ENCODE measurements at regions not wholly inside any gene's neighbourhood (a gene's known extent, or its start where the extent isn't known, plus 50 kb on each side); places are given as distances from the start of the nearest gene placed in this dataset.

- H3K4me3 ChIP-seq (ENCODE audit: low read length): no peak overlapping the region
- peaks cover 73% of the 10 kb centered on the region for H3K4me1 ChIP-seq (ENCODE audit: control insufficient read depth, insufficient read depth, low read length)
- H3K9me3 ChIP-seq (ENCODE audit: control insufficient read depth, low read depth, low read length): peaks cover under 1% of the 10 kb centered on the region
- no peaks in the 10 kb centered on the region for H3K27me3 ChIP-seq (ENCODE audit: control insufficient read depth, insufficient read depth, low read length)
- no peak for DNase-seq
- H3K36me3 ChIP-seq (ENCODE audit: control insufficient read depth, insufficient read depth, low read length): no peaks in the 10 kb centered on the region
- 100% methylated on average over 1 of the region's 5 CpGs for WGBS (ENCODE audit: insufficient coverage, low lambda C conversion rate)
- H3K27ac ChIP-seq (ENCODE audit: low read length): peak overlapping the region; percentile 95
Measured at GRCh38 chr17:72423286-72423589, 302.4 kb downstream of the SOX9 start.

- no peak for DNase-seq
- H3K36me3 ChIP-seq (ENCODE audit: control insufficient read depth, insufficient read depth, low read length): no peaks in the 10 kb centered on the region
- H3K27me3 ChIP-seq (ENCODE audit: control insufficient read depth, insufficient read depth, low read length): no peaks in the 10 kb centered on the region
- no peak overlapping the region for H3K27ac ChIP-seq (ENCODE audit: low read length)
- WGBS (ENCODE audit: insufficient coverage, low lambda C conversion rate): no CpG with 5 or more reads among the region's 14 CpGs
- H3K4me3 ChIP-seq (ENCODE audit: low read length): no peak overlapping the region
- H3K9me3 ChIP-seq (ENCODE audit: control insufficient read depth, low read depth, low read length): no peaks in the 10 kb centered on the region
- H3K4me1 ChIP-seq (ENCODE audit: control insufficient read depth, insufficient read depth, low read length): peaks cover 78% of the 10 kb centered on the region
Measured at GRCh38 chr17:72423718-72424117, 302.9 kb downstream of the SOX9 start.

GRCh38 chr17:72424505-72425117, 303.8 kb downstream of the SOX9 start:
- 60% methylated on average over 1 of the region's 12 CpGs for whole genome bisulfite sequencing (ENCODE audit: insufficient coverage, low lambda C conversion rate)
- Histone ChIP-seq H3K36me3 (ENCODE audit: control insufficient read depth, insufficient read depth, low read length) (no peaks in the 10 kb centered on the region), H3K4me1 (ENCODE audit: control insufficient read depth, insufficient read depth, low read length) (peaks cover 81% of the 10 kb centered on the region), H3K9me3 (ENCODE audit: control insufficient read depth, low read depth, low read length) (no peaks in the 10 kb centered on the region), H3K4me3 (ENCODE audit: low read length) (no peak overlapping the region), H3K27me3 (ENCODE audit: control insufficient read depth, insufficient read depth, low read length) (no peaks in the 10 kb centered on the region), H3K27ac (ENCODE audit: low read length) (no peak overlapping the region)
- DNase-seq: no peak

GRCh38 chr17:72425133-72425793, 304.4 kb downstream of the SOX9 start:
- no peaks in the 10 kb centered on the region for H3K27me3 ChIP-seq (ENCODE audit: control insufficient read depth, insufficient read depth, low read length)
- DNase-seq: no peak
- WGBS (ENCODE audit: insufficient coverage, low lambda C conversion rate): no CpG with 5 or more reads among the region's 7 CpGs
- no peak overlapping the region for H3K4me3 ChIP-seq (ENCODE audit: low read length)
- no peak overlapping the region for H3K27ac ChIP-seq (ENCODE audit: low read length)
- no peaks in the 10 kb centered on the region for H3K9me3 ChIP-seq (ENCODE audit: control insufficient read depth, low read depth, low read length)
- peaks cover 81% of the 10 kb centered on the region for H3K4me1 ChIP-seq (ENCODE audit: control insufficient read depth, insufficient read depth, low read length)
- H3K36me3 ChIP-seq (ENCODE audit: control insufficient read depth, insufficient read depth, low read length): no peaks in the 10 kb centered on the region

GRCh38 chr17:72425794-72426168, 305.0 kb downstream of the SOX9 start:
- no peak overlapping the region for H3K4me3 ChIP-seq (ENCODE audit: low read length)
- WGBS (ENCODE audit: insufficient coverage, low lambda C conversion rate): no CpG with 5 or more reads among the region's 5 CpGs
- no peak for DNase-seq
- H3K4me1 ChIP-seq (ENCODE audit: control insufficient read depth, insufficient read depth, low read length): peaks cover 80% of the 10 kb centered on the region
- no peaks in the 10 kb centered on the region for H3K27me3 ChIP-seq (ENCODE audit: control insufficient read depth, insufficient read depth, low read length)
- no peaks in the 10 kb centered on the region for H3K36me3 ChIP-seq (ENCODE audit: control insufficient read depth, insufficient read depth, low read length)
- H3K27ac ChIP-seq (ENCODE audit: low read length): peak overlapping the region; percentile 78
- H3K9me3 ChIP-seq (ENCODE audit: control insufficient read depth, low read depth, low read length): no peaks in the 10 kb centered on the region

- Histone ChIP-seq H3K36me3 (ENCODE audit: control insufficient read depth, insufficient read depth, low read length) (no peaks in the 10 kb centered on the region), H3K4me3 (ENCODE audit: low read length) (no peak overlapping the region), H3K4me1 (ENCODE audit: control insufficient read depth, insufficient read depth, low read length) (peaks cover 80% of the 10 kb centered on the region), H3K27me3 (ENCODE audit: control insufficient read depth, insufficient read depth, low read length) (no peaks in the 10 kb centered on the region), H3K9me3 (ENCODE audit: control insufficient read depth, low read depth, low read length) (no peaks in the 10 kb centered on the region), H3K27ac (ENCODE audit: low read length) (peak overlapping the region; percentile 78)
- no CpG with 5 or more reads among the region's 4 CpGs for WGBS (ENCODE audit: insufficient coverage, low lambda C conversion rate)
- DNase-seq: no peak
Measured at GRCh38 chr17:72426321-72426720, 305.5 kb downstream of the SOX9 start.

- WGBS (ENCODE audit: insufficient coverage, low lambda C conversion rate): no CpG with 5 or more reads among the region's 7 CpGs
- Histone ChIP-seq H3K9me3 (ENCODE audit: control insufficient read depth, low read depth, low read length) (no peaks in the 10 kb centered on the region), H3K27me3 (ENCODE audit: control insufficient read depth, insufficient read depth, low read length) (no peaks in the 10 kb centered on the region), H3K4me1 (ENCODE audit: control insufficient read depth, insufficient read depth, low read length) (peaks cover 80% of the 10 kb centered on the region), H3K27ac (ENCODE audit: low read length) (peak overlapping the region; percentile 90), H3K36me3 (ENCODE audit: control insufficient read depth, insufficient read depth, low read length) (no peaks in the 10 kb centered on the region), H3K4me3 (ENCODE audit: low read length) (no peak overlapping the region)
- DNase-seq: peak; percentile 97 to 99
Measured at GRCh38 chr17:72426948-72427760, 306.3 kb downstream of the SOX9 start.

- Histone ChIP-seq H3K27ac (ENCODE audit: low read length) (peak overlapping the region; percentile 90), H3K27me3 (ENCODE audit: control insufficient read depth, insufficient read depth, low read length) (no peaks in the 10 kb centered on the region), H3K36me3 (ENCODE audit: control insufficient read depth, insufficient read depth, low read length) (no peaks in the 10 kb centered on the region), H3K4me3 (ENCODE audit: low read length) (no peak overlapping the region), H3K4me1 (ENCODE audit: control insufficient read depth, insufficient read depth, low read length) (peaks cover 80% of the 10 kb centered on the region), H3K9me3 (ENCODE audit: control insufficient read depth, low read depth, low read length) (no peaks in the 10 kb centered on the region)
- no CpG with 5 or more reads among the region's 5 CpGs for WGBS (ENCODE audit: insufficient coverage, low lambda C conversion rate)
- no peak for DNase-seq
Measured at GRCh38 chr17:72427761-72428109, 306.9 kb downstream of the SOX9 start.

- Histone ChIP-seq H3K27ac (ENCODE audit: low read length) (peak overlapping the region; percentile 90), H3K9me3 (ENCODE audit: control insufficient read depth, low read depth, low read length) (no peaks in the 10 kb centered on the region)
Measured at GRCh38 chr17:72429066-72429638, 308.3 kb downstream of the SOX9 start.

GRCh38 chr17:72430611-72431432, 310.0 kb downstream of the SOX9 start:
- H3K4me1 ChIP-seq (ENCODE audit: control insufficient read depth, insufficient read depth, low read length): peaks cover 75% of the 10 kb centered on the region
- no peak overlapping the region for H3K4me3 ChIP-seq (ENCODE audit: low read length)
- WGBS (ENCODE audit: insufficient coverage, low lambda C conversion rate): no CpG with 5 or more reads among the region's 20 CpGs
- no peaks in the 10 kb centered on the region for H3K9me3 ChIP-seq (ENCODE audit: control insufficient read depth, low read depth, low read length)
- H3K27ac ChIP-seq (ENCODE audit: low read length): peak overlapping the region; percentile 90
- DNase-seq: peak in 1 of 2 donors; percentile 70
- H3K36me3 ChIP-seq (ENCODE audit: control insufficient read depth, insufficient read depth, low read length): no peaks in the 10 kb centered on the region
- H3K27me3 ChIP-seq (ENCODE audit: control insufficient read depth, insufficient read depth, low read length): no peaks in the 10 kb centered on the region

More at GRCh38 chr17:72429066-72429638, 308.3 kb downstream of the SOX9 start:
- H3K27me3 ChIP-seq (ENCODE audit: control insufficient read depth, insufficient read depth, low read length): no peaks in the 10 kb centered on the region
- H3K4me1 ChIP-seq (ENCODE audit: control insufficient read depth, insufficient read depth, low read length): peaks cover 76% of the 10 kb centered on the region
- peak in 1 of 2 donors; percentile 63 for DNase-seq
- H3K4me3 ChIP-seq (ENCODE audit: low read length): no peak overlapping the region
- H3K36me3 ChIP-seq (ENCODE audit: control insufficient read depth, insufficient read depth, low read length): no peaks in the 10 kb centered on the region
- no CpG with 5 or more reads among the region's 4 CpGs for whole genome bisulfite sequencing (ENCODE audit: insufficient coverage, low lambda C conversion rate)
